HCT116 (cell line): ENCODE measurements at regions not wholly inside any gene's neighbourhood (a gene's known extent, or its start where the extent isn't known, plus 50 kb on each side); places are given as distances from the start of the nearest gene placed in this dataset.

Experiments used
- ATAC-seq: fragments of 200-7000 bp; cut with Tn5 transposase; 2 replicates; pipeline ENCODE4 v1.9.1; 2020; ENCODE audit warnings: mild to moderate bottlenecking, moderate library complexity
- BruUV-seq: library from RNA; stranded (reverse); fragments of 400-500 nt; replicated peaks from 2 replicates; lab custom pipeline; 2021; lab: Mats Ljungman, UMichigan
- CTCF ChIA-PET: fragments of 300-600 bp; sonication (Branson Sonifier 250); formaldehyde crosslinking; loops from one replicate; lab custom pipeline; 2021; ENCODE audit warnings: antibody characterized with exemption; lab: Charles Lee
- POLR2A ChIA-PET: fragments of 300-600, 350-600 bp; sonication (Branson Sonifier 250); formaldehyde crosslinking; loops from one replicate; lab custom pipeline; 2021; ENCODE audit warnings: antibody characterized with exemption; lab: Charles Lee
- RAD21 ChIA-PET, 2 experiments: fragments of 300-600 bp; sonication (Branson Sonifier 250); formaldehyde crosslinking; loops; one replicate each; lab custom pipeline; 2023; ENCODE audit warnings: low total read pairs in 2 of 2; ENCODE audit not compliant: uncharacterized antibody in 2 of 2, unreplicated experiment in 2 of 2, low non-redundant PET in 1 of 2; lab: Charles Lee
- DNase-seq: peaks from one replicate; pipeline ENCODE4 v3.0.0-alpha.2; 2010; ENCODE audit warnings: low read depth, low spot score
- H2AFZ ChIP-seq: fragments of 200-600 bp; shearing (Covaris generic), sonication (generic); 2 replicates; pipeline ENCODE4 v1.6.1; 2017; ENCODE audit warnings: low read depth, mixed run types, mixed read lengths, antibody characterized with exemption, low read length; ENCODE audit not compliant: poor library complexity, severe bottlenecking
- H3K27ac ChIP-seq: 2 replicates; pipeline ENCODE4 v1.5.1; 2012; ENCODE audit warnings: low read depth, low read length
- H3K27me3 ChIP-seq: fragments of 200-600 bp; sonication (generic); 2 replicates; pipeline ENCODE4 v1.6.1; 2016; ENCODE audit warnings: mixed run types, low read length, mixed read lengths; ENCODE audit not compliant: insufficient read depth
- H3K36me3 ChIP-seq, 2 experiments: fragments of 200-500 bp in 1 of 2; fragments of 200-600 bp in 1 of 2; sonication (Bioruptor generic) in 1 of 2; sonication (generic) in 1 of 2; 2 replicates each; pipeline versions ENCODE4 v1.5.1 to v1.6.1; 2014 to 2016; ENCODE audit warnings: low read length in 2 of 2, inconsistent platforms in 1 of 2, mixed read lengths in 1 of 2, mixed run types in 1 of 2; ENCODE audit not compliant: insufficient read depth in 2 of 2, control insufficient read depth in 1 of 2
- H3K4me1 ChIP-seq, 2 experiments: fragments of 200-600 bp in 1 of 2; sonication (generic) in 1 of 2; 2 replicates each; pipeline versions ENCODE4 v1.5.1 to v1.6.1; 2012 to 2017; ENCODE audit warnings: low read length in 2 of 2, inconsistent platforms in 1 of 2, mild to moderate bottlenecking in 1 of 2, mixed read lengths in 1 of 2, mixed run types in 1 of 2, moderate library complexity in 1 of 2; ENCODE audit not compliant: insufficient read depth in 2 of 2, control insufficient read depth in 1 of 2
- H3K4me2 ChIP-seq: fragments of 200-600 bp; sonication (generic); 2 replicates; pipeline ENCODE4 v1.6.1; 2017; ENCODE audit warnings: mixed run types, low read length, mixed read lengths
- H3K4me3 ChIP-seq, 2 experiments: fragments of 200-600 bp in 1 of 2; sonication (generic) in 1 of 2; replicated peaks in 1 of 2; 2 replicates each; pipeline ENCODE4 v1.5.1; 2011 to 2016; ENCODE audit warnings: low read length in 2 of 2, control low read depth in 1 of 2, low read depth in 1 of 2, mild to moderate bottlenecking in 1 of 2, mixed read lengths in 1 of 2, mixed run types in 1 of 2
- H3K79me2 ChIP-seq: fragments of 200-600 bp; sonication (generic); 2 replicates; pipeline ENCODE4 v1.6.1; 2017; ENCODE audit warnings: mild to moderate bottlenecking, mixed run types, low read length, moderate library complexity, mixed read lengths; ENCODE audit not compliant: insufficient read depth
- H3K9ac ChIP-seq: fragments of 200-600 bp; sonication (generic); 2 replicates; pipeline ENCODE4 v1.6.1; 2016; ENCODE audit warnings: low read length, mixed read lengths
- H3K9me2 ChIP-seq: fragments of 200-600 bp; sonication (generic), shearing (Covaris generic); 2 replicates; pipeline ENCODE4 v1.6.1; 2017; ENCODE audit warnings: mixed run types, mild to moderate bottlenecking, moderate library complexity; ENCODE audit not compliant: insufficient read depth
- H3K9me3 ChIP-seq, 2 experiments: fragments of 200-500 bp in 1 of 2; fragments of 200-600 bp in 1 of 2; sonication (Bioruptor generic) in 1 of 2; sonication (generic) in 1 of 2; 2 replicates each; pipeline ENCODE4 v1.6.1; 2014 to 2017; ENCODE audit warnings: low read length in 2 of 2, mixed read lengths in 2 of 2, inconsistent platforms in 1 of 2, low read depth in 1 of 2, mild to moderate bottlenecking in 1 of 2, mixed run types in 1 of 2, moderate library complexity in 1 of 2; ENCODE audit not compliant: control insufficient read depth in 1 of 2, insufficient read depth in 1 of 2
- H4K20me1 ChIP-seq: fragments of 200-600 bp; sonication (generic), shearing (Covaris generic); 2 replicates; pipeline ENCODE4 v1.6.1; 2017; ENCODE audit warnings: mixed run types, mild to moderate bottlenecking, moderate library complexity; ENCODE audit not compliant: insufficient read depth
- ATF3 ChIP-seq: IDR thresholded peaks from 2 replicates; pipeline ENCODE4 v1.6.1; 2012
- CBX3 ChIP-seq: IDR thresholded peaks from 2 replicates; pipeline ENCODE4 v1.6.1; 2012; ENCODE audit warnings: low read depth
- CEBPB ChIP-seq: IDR thresholded peaks from 2 replicates; pipeline ENCODE4 v1.6.1; 2012; ENCODE audit warnings: low read depth
- CTCF ChIP-seq, 3 experiments: fragments of 200-600 bp in 1 of 3; sonication (generic) in 1 of 3; IDR thresholded peaks in 2 of 3; conservative IDR thresholded peaks in 1 of 3; 2 replicates each; pipeline ENCODE4 v1.5.1; 2012 to 2017; ENCODE audit warnings: low read depth in 2 of 3, low read length in 2 of 3, antibody characterized with exemption in 1 of 3, borderline replicate concordance in 1 of 3, control low read depth in 1 of 3, mild to moderate bottlenecking in 1 of 3, mixed read lengths in 1 of 3, mixed run types in 1 of 3, moderate library complexity in 1 of 3; ENCODE audit not compliant: insufficient read depth in 1 of 3
- EGR1 ChIP-seq: IDR thresholded peaks from 2 replicates; pipeline ENCODE4 v1.6.1; 2012; ENCODE audit warnings: low read depth
- ELF1 ChIP-seq: IDR thresholded peaks from 2 replicates; pipeline ENCODE4 v1.6.1; 2012; ENCODE audit warnings: low read depth, borderline replicate concordance
- EZH2phosphoT487 ChIP-seq: fragments of 200-600 bp; IDR thresholded peaks from 2 replicates; pipeline ENCODE4 v1.6.1; 2018; ENCODE audit warnings: antibody characterized with exemption, borderline replicate concordance
- FOSL1 ChIP-seq: IDR thresholded peaks from 2 replicates; pipeline ENCODE4 v1.6.1; 2012; ENCODE audit warnings: low read depth
- JUND ChIP-seq: IDR thresholded peaks from 2 replicates; pipeline ENCODE4 v1.6.1; 2012
- POLR2A ChIP-seq: IDR thresholded peaks from 2 replicates; pipeline ENCODE4 v1.7.0; 2011; ENCODE audit warnings: borderline replicate concordance; ENCODE audit not compliant: insufficient read depth, insufficient read length; ENCODE audit errors: extremely low read depth
- SIN3A ChIP-seq: IDR thresholded peaks from 2 replicates; pipeline ENCODE4 v1.6.1; 2012; ENCODE audit warnings: low read depth
- SP1 ChIP-seq: IDR thresholded peaks from 2 replicates; pipeline ENCODE4 v1.6.1; 2012; ENCODE audit warnings: low read depth
- TCF7L2 ChIP-seq: IDR thresholded peaks from 2 replicates; pipeline ENCODE4 v1.7.0; 2011; ENCODE audit warnings: borderline replicate concordance, inconsistent platforms; ENCODE audit not compliant: insufficient read depth, insufficient read length; ENCODE audit errors: extremely low read depth
- YY1 ChIP-seq: IDR thresholded peaks from 2 replicates; pipeline ENCODE4 v1.6.1; 2011; ENCODE audit warnings: low read length, low read depth, moderate library complexity, mild to moderate bottlenecking; ENCODE audit not compliant: insufficient replicate concordance; ENCODE audit errors: extremely low read depth
- ZBTB33 ChIP-seq: IDR thresholded peaks from 2 replicates; pipeline ENCODE4 v1.6.1; 2011; ENCODE audit warnings: mild to moderate bottlenecking, low read length, moderate library complexity; ENCODE audit not compliant: insufficient replicate concordance; ENCODE audit errors: extremely low read depth
- ZNF274 ChIP-seq: fragments of 200-500 bp; sonication (Bioruptor generic); IDR thresholded peaks from 2 replicates; pipeline ENCODE4 v1.6.1; 2014; ENCODE audit warnings: mild to moderate bottlenecking, low read depth, low read length, inconsistent platforms
- intact Hi-C: fragments of 100-400 bp; cut with micrococcal nuclease; formaldehyde crosslinking; loops from 2 replicates; pipeline ENCODE4 v1.10.0; 2022

- ChIA-PET CTCF (no interaction called here), POLR2A (no interaction called here), RAD21 (no interaction called here)
- TF ChIP-seq POLR2A (no peak), SIN3A (no peak), ZBTB33 (no peak), ELF1 (no peak), CTCF (IDR thresholded peaks at IDR 0.05 in 2 of 3, conservative IDR thresholded peaks at IDR 0.05 in 1 of 3; ENCODE audit: borderline replicate concordance in 1 of 3, insufficient read depth in 1 of 3, low read depth in 2 of 3, low read length in 2 of 3) (no peak), TCF7L2 (no peak), ZNF274 (no peak), YY1 (no peak), EGR1 (no peak), ATF3 (no peak), JUND (no peak), CBX3 (no peak), EZH2phosphoT487 (no peak), FOSL1 (no peak), CEBPB (no peak), SP1 (no peak)
- Histone ChIP-seq H3K9me2 (no peaks in the 10 kb centered on the region), H2AFZ (no peak overlapping the region), H4K20me1 (no peaks in the 10 kb centered on the region), H3K4me2 (no peak overlapping the region), H3K79me2 (no peaks in the 10 kb centered on the region), H3K27me3 (no peaks in the 10 kb centered on the region), H3K36me3 (no peaks in the 10 kb centered on the region), H3K4me1 (no peaks in the 10 kb centered on the region), H3K9me3 (no peaks in the 10 kb centered on the region), H3K9ac (no peak overlapping the region), H3K27ac (no peak overlapping the region), H3K4me3 (no peak overlapping the region)
- intact Hi-C loops = no loop called here
- no peak for ATAC-seq
- no TSS peak for BruUV-seq
- no peak for DNase-seq
Measured at GRCh38 chr4:123230061-123230460, 166.5 kb upstream of the SPRY1 start.
